Keratinocyte (primary cell): ENCODE measurements at regions not wholly inside any gene's neighbourhood (a gene's known extent, or its start where the extent isn't known, plus 50 kb on each side); places are given as distances from the start of the nearest gene placed in this dataset.

Experiments
- DNase-seq: peaks from one replicate; pipeline ENCODE4 v3.0.0-alpha.2; 2011; ENCODE audit warnings: low read depth, missing footprints, low spot score
- FAIRE-seq: peaks from 2 replicates; lab custom pipeline; 2011; peaks lifted over from hg19 to GRCh38; lab: Jason Lieb, UNC
- H2AFZ ChIP-seq: 2 replicates; pipeline ENCODE4 v1.6.0; 2012; ENCODE audit warnings: low read length, control low read depth, inconsistent platforms; ENCODE audit not compliant: control insufficient read depth
- H3K27ac ChIP-seq: 2 replicates; pipeline ENCODE4 v1.5.1; 2011; ENCODE audit warnings: low read length; ENCODE audit not compliant: control insufficient read depth, insufficient read depth
- H3K27me3 ChIP-seq: 3 replicates; pipeline ENCODE4 v1.6.0; 2011; ENCODE audit warnings: low read length; ENCODE audit not compliant: control insufficient read depth, insufficient read depth; ENCODE audit errors: extremely low read depth
- H3K36me3 ChIP-seq, 2 experiments: 2 replicates in 1 of 2; 3 replicates in 1 of 2; pipeline ENCODE4 v1.5.1; 2011; ENCODE audit warnings: low read length in 2 of 2, mild to moderate bottlenecking in 1 of 2; ENCODE audit not compliant: control insufficient read depth in 2 of 2, insufficient read depth in 2 of 2; ENCODE audit errors: extremely low read depth in 1 of 2
- H3K4me1 ChIP-seq: 3 replicates; pipeline ENCODE4 v1.5.1; 2011; ENCODE audit warnings: low read length; ENCODE audit not compliant: control insufficient read depth, insufficient read depth; ENCODE audit errors: extremely low read depth
- H3K4me2 ChIP-seq: 3 replicates; pipeline ENCODE4 v1.6.0; 2011; ENCODE audit warnings: low read depth, low read length; ENCODE audit not compliant: control insufficient read depth, insufficient read depth; ENCODE audit errors: extremely low read depth
- H3K4me3 ChIP-seq, 3 experiments: fragments of 200-600 bp in 1 of 3; sonication (generic) in 1 of 3; 2 replicates in 2 of 3; 3 replicates in 1 of 3; pipeline ENCODE4 v1.5.1; 2011 to 2016; ENCODE audit warnings: low read length in 3 of 3, mild to moderate bottlenecking in 3 of 3, control low read depth in 2 of 3, inconsistent platforms in 1 of 3, low read depth in 1 of 3, mixed read lengths in 1 of 3, mixed run types in 1 of 3, moderate library complexity in 1 of 3; ENCODE audit not compliant: control insufficient read depth in 2 of 3, insufficient read depth in 2 of 3; ENCODE audit errors: extremely low read depth in 1 of 3
- H3K79me2 ChIP-seq: 2 replicates; pipeline ENCODE4 v1.6.0; 2012; ENCODE audit warnings: low read length; ENCODE audit not compliant: control insufficient read depth, insufficient read depth
- H3K9ac ChIP-seq: 3 replicates; pipeline ENCODE4 v1.6.0; 2011; ENCODE audit warnings: low read length; ENCODE audit not compliant: control insufficient read depth, insufficient read depth; ENCODE audit errors: extremely low read depth
- H3K9me1 ChIP-seq: 3 replicates; pipeline ENCODE4 v1.6.0; 2011; ENCODE audit warnings: low read length; ENCODE audit not compliant: control insufficient read depth, insufficient read depth; ENCODE audit errors: extremely low read depth
- H3K9me3 ChIP-seq: 2 replicates; pipeline ENCODE4 v1.5.1; 2012; ENCODE audit warnings: low read depth, low read length; ENCODE audit not compliant: control insufficient read depth
- H4K20me1 ChIP-seq: 3 replicates; pipeline ENCODE4 v1.6.0; 2011; ENCODE audit warnings: low read length; ENCODE audit not compliant: control insufficient read depth, insufficient read depth; ENCODE audit errors: extremely low read depth
- EZH2 ChIP-seq: IDR thresholded peaks from one replicate; pipeline ENCODE4 v1.6.1; 2012; ENCODE audit warnings: inconsistent platforms, mild to moderate bottlenecking, low read length, moderate library complexity
- dilution Hi-C: fragments of 300-500 bp; cut with MboI; formaldehyde crosslinking; loops from one replicate; pipeline ENCODE4 v1.7.0; 2020; ENCODE audit warnings: low sequenced_read_pairs; ENCODE audit not compliant: extremely low pct_ligation_motif_present
- TF ChIP-seq, protein P1 (sequence below), 3 experiments: IDR thresholded peaks in 1 of 3; conservative IDR thresholded peaks in 1 of 3; optimal IDR thresholded peaks in 1 of 3; 2 replicates in 2 of 3; 3 replicates in 1 of 3; pipeline versions ENCODE3 to v1.5.1; 2011; ENCODE audit warnings: low read length in 3 of 3, mild to moderate bottlenecking in 3 of 3, moderate library complexity in 2 of 3, control low read depth in 1 of 3, inconsistent platforms in 1 of 3; ENCODE audit not compliant: insufficient read depth in 2 of 3; ENCODE audit errors: extremely low read depth in 1 of 3

DNA sequence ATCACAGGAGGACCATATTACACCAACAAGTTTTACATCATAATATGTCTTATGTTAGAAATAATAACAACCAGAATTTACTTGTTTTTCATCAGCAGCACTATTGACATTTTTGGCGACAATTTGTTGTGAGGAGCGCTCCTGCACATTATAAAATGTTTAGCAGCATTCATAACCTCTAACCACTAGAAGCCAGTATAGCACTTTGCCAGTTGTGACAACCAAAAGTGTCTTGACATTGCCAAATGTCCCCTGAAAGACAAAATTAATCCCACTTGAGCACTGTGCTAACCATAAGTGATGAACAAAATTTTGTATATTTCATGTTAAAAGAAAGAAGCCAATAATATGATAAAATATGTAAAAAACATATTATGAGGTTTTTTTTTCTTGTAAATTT, 356.9 kb upstream of the LMO3 start:
- Histone ChIP-seq H3K79me2 (no peaks in the 10 kb centered on the region), H3K27me3 (no peaks in the 10 kb centered on the region), H3K9me3 (no peaks in the 10 kb centered on the region), H3K4me1 (no peaks in the 10 kb centered on the region), H3K36me3 (no peaks in the 10 kb centered on the region), H2AFZ (no peak overlapping the region), H3K4me2 (no peak overlapping the region), H3K27ac (no peak overlapping the region), H3K9me1 (no peaks in the 10 kb centered on the region), H4K20me1 (no peaks in the 10 kb centered on the region), H3K4me3 (no peak overlapping the region), H3K9ac (no peak overlapping the region)
- FAIRE-seq (no peak), DNase-seq (no peak)
- dilution Hi-C loops, result no loop called here
- TF ChIP-seq EZH2, result no peak

DNA sequence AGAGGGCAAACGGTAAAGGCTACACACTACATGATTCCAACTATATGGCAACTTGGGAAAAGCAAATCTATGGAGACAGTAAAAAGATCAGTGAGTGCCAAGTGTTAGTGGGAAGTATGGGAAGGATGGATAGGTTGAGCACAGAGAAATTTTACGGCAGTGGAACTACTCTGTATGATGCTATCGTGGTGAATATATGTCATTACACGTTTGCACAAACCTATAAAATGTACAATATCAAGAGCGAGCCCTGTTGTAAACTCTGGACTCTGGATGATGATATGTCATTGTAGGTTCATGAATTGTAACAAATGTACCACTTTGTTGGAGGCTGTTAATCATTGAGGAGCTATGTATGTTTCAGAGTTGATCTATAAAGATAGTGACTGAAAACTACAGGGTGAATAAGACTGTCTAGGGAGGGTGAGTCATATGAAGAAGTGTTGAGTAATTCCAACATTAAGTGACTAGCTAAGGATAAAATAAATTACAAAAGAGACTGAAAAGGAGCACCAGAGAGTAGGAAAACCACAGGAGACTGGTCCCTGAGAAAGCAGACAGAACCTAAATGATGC, 349.2 kb upstream of the LMO3 start:
- no peaks in the 10 kb centered on the region for H3K36me3 ChIP-seq
- no peak overlapping the region for H3K4me2 ChIP-seq
- H3K9me1 ChIP-seq, result no peaks in the 10 kb centered on the region
- TF ChIP-seq EZH2, result no peak
- TF ChIP-seq, protein P1, sequence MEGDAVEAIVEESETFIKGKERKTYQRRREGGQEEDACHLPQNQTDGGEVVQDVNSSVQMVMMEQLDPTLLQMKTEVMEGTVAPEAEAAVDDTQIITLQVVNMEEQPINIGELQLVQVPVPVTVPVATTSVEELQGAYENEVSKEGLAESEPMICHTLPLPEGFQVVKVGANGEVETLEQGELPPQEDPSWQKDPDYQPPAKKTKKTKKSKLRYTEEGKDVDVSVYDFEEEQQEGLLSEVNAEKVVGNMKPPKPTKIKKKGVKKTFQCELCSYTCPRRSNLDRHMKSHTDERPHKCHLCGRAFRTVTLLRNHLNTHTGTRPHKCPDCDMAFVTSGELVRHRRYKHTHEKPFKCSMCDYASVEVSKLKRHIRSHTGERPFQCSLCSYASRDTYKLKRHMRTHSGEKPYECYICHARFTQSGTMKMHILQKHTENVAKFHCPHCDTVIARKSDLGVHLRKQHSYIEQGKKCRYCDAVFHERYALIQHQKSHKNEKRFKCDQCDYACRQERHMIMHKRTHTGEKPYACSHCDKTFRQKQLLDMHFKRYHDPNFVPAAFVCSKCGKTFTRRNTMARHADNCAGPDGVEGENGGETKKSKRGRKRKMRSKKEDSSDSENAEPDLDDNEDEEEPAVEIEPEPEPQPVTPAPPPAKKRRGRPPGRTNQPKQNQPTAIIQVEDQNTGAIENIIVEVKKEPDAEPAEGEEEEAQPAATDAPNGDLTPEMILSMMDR (optimal IDR thresholded peaks at IDR 0.05 in 1 of 3, IDR thresholded peaks at IDR 0.05 in 1 of 3, conservative IDR thresholded peaks at IDR 0.05 in 1 of 3; ENCODE audit: extremely low read depth in 1 of 3, insufficient read depth in 2 of 3, low read length in 3 of 3), result no peak
- no peak overlapping the region for H2AFZ ChIP-seq
- H3K79me2 ChIP-seq, result no peaks in the 10 kb centered on the region
- no peaks in the 10 kb centered on the region for H4K20me1 ChIP-seq
- H3K4me1 ChIP-seq, result no peaks in the 10 kb centered on the region
- H3K27ac ChIP-seq, result no peak overlapping the region
- no peak overlapping the region for H3K4me3 ChIP-seq
- no peak overlapping the region for H3K9ac ChIP-seq
- DNase-seq (peak; percentile 1), FAIRE-seq (peak; percentile 20)
- dilution Hi-C loops, result no loop called here
- H3K9me3 ChIP-seq, result no peaks in the 10 kb centered on the region
- no peaks in the 10 kb centered on the region for H3K27me3 ChIP-seq
